ENCODE measurements at regions not wholly inside any gene's neighbourhood (a gene's known extent, or its start where the extent isn't known, plus 50 kb on each side); places are given as distances from the start of the nearest gene placed in this dataset.
"Not testable (repeated sequence)": the region's sequence is repeated elsewhere in the genome, so short reads cannot be mapped to it uniquely, and the experiment has no call there.

DNA sequence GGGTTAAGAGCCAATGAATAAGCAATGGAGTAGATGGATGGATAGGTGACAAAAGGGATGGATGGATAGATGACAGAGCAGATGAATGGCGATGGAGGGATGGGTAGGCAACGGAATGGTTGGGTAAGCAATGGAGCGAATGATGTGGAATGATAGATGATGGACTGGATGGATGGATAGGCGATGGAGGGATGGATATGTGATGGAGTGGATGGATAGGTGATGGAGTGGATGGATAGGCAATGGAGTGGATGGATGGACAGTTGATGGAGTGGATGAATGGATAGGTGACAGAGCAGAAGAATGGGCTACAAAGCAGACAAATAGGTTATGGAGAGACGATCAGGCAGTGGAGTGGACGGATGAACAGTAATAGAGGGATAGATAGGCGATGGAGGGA, 269.6 kb downstream of the TEX29 start:
- no peak overlapping the region for H3K27ac ChIP-seq
- H3K4me3 ChIP-seq: no peak overlapping the region

DNA sequence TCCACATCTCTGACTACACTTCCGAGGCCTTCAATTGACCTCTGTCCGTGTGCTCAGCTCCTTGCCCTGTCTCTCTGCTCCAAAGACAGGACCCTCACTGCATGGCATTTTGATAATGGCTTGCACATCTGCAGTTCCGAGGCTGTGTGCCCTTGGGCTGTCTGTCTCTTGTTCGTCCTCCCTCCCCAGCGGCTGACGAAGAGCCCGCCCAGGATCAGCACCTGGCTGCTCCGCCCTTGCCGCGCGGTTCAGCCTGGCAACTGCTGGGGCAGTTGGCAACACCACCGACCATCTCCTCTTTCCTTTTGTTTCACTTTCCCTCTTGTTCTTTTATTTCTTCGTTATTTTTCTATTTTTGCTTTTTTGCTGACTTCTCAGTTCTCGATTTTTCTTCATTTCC, 270.4 kb downstream of the TEX29 start:
- TF ChIP-seq, protein P1, sequence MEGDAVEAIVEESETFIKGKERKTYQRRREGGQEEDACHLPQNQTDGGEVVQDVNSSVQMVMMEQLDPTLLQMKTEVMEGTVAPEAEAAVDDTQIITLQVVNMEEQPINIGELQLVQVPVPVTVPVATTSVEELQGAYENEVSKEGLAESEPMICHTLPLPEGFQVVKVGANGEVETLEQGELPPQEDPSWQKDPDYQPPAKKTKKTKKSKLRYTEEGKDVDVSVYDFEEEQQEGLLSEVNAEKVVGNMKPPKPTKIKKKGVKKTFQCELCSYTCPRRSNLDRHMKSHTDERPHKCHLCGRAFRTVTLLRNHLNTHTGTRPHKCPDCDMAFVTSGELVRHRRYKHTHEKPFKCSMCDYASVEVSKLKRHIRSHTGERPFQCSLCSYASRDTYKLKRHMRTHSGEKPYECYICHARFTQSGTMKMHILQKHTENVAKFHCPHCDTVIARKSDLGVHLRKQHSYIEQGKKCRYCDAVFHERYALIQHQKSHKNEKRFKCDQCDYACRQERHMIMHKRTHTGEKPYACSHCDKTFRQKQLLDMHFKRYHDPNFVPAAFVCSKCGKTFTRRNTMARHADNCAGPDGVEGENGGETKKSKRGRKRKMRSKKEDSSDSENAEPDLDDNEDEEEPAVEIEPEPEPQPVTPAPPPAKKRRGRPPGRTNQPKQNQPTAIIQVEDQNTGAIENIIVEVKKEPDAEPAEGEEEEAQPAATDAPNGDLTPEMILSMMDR (IDR thresholded peaks at IDR 0.05): no peak
- no peaks in the 10 kb centered on the region for H3K9me3 ChIP-seq
- no peak for DNase-seq (ENCODE audit: low spot score)
- no peaks in the 10 kb centered on the region for H3K4me1 ChIP-seq
- no peak overlapping the region for H3K27ac ChIP-seq
- H3K4me3 ChIP-seq: no peak overlapping the region
- no peaks in the 10 kb centered on the region for H3K27me3 ChIP-seq
- no peaks in the 10 kb centered on the region for H3K36me3 ChIP-seq

More for the DNA sequence above, 269.6 kb downstream of the TEX29 start:
- Histone ChIP-seq H3K36me3 (no peaks in the 10 kb centered on the region), H3K9me3 (no peaks in the 10 kb centered on the region), H3K4me1 (no peaks in the 10 kb centered on the region), H3K27me3 (no peaks in the 10 kb centered on the region)
- no peak for DNase-seq (ENCODE audit: low spot score)
- TF ChIP-seq, protein P1 (IDR thresholded peaks at IDR 0.05): no peak

- H3K27ac ChIP-seq; H3K4me3 ChIP-seq; DNase-seq (ENCODE audit: low spot score); H3K4me1 ChIP-seq; H3K27me3 ChIP-seq; H3K36me3 ChIP-seq; H3K9me3 ChIP-seq: not testable (repeated sequence)
These were observed 273.0 kb downstream of the TEX29 start for GRCh38 chr13:111593490-111593889.

DNA sequence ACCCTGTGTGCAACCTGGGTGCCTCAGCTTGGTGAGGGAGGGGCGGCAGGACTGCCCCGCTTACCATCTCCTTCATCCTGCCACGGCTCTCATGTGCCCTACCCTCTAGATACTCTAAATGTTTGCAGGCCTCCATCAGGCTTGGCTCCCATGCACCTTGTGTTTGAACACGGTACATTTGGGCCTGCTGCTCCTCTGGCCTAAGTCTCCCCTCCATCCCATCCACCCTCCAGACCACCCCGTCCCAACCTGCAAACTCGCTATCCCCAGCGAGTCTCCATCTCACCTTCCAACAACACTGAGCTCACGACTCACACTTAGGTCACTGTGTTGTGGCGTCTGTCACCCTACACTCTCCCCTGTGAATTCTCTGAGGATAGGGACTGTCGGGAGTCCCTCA, 274.2 kb downstream of the TEX29 start:
- TF ChIP-seq, protein P1 (IDR thresholded peaks at IDR 0.05): no peak
- Histone ChIP-seq H3K36me3 (no peaks in the 10 kb centered on the region), H3K27me3 (no peaks in the 10 kb centered on the region), H3K9me3 (no peaks in the 10 kb centered on the region), H3K27ac (no peak overlapping the region), H3K4me3 (no peak overlapping the region), H3K4me1 (no peaks in the 10 kb centered on the region)
- no peak for DNase-seq (ENCODE audit: low spot score)

GRCh38 chr13:111595276-111595675, 274.8 kb downstream of the TEX29 start:
- Histone ChIP-seq H3K36me3 (no peaks in the 10 kb centered on the region), H3K4me3 (no peak overlapping the region), H3K4me1 (no peaks in the 10 kb centered on the region), H3K9me3 (no peaks in the 10 kb centered on the region), H3K27ac (no peak overlapping the region), H3K27me3 (no peaks in the 10 kb centered on the region)
- no peak for DNase-seq (ENCODE audit: low spot score)
- TF ChIP-seq, protein P1 (IDR thresholded peaks at IDR 0.05): no peak

DNA sequence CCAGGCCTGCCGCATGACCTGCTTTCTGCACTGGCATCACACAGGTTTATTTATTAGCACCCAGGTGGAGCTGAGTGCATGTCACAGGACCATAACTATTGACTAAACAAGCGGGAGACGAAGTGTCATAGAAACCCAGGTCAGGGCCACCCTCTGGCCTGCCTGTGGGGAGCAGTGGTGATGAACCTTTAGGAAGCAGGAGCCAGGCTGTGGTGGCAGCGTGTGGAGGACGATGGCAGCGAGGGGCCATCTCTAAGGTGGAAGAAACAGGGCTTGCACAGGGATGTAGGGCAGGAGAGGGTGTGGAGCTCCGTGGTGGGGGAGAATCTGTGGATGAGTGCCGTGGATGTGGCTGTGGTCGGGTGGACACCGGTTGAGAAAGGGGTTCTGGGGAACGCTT, 275.3 kb downstream of the TEX29 start:
- Histone ChIP-seq H3K27me3 (no peaks in the 10 kb centered on the region), H3K4me3 (no peak overlapping the region), H3K36me3 (no peaks in the 10 kb centered on the region), H3K4me1 (no peaks in the 10 kb centered on the region), H3K9me3 (no peaks in the 10 kb centered on the region), H3K27ac (no peak overlapping the region)
- TF ChIP-seq, protein P1 (IDR thresholded peaks at IDR 0.05): no peak
- no peak for DNase-seq (ENCODE audit: low spot score)
